ENCODE measurements at regions not wholly inside any gene's neighbourhood (a gene's known extent, or its start where the extent isn't known, plus 50 kb on each side); places are given as distances from the start of the nearest gene placed in this dataset.

GRCh38 chr15:53875711-53876110 lies 102.5 kb upstream of the UNC13C start:
- H3K27me3 ChIP-seq (ENCODE audit: insufficient read depth, low read length) = no peaks in the 10 kb centered on the region; the same call in 1 of the 2 replicates
- no peaks in the 10 kb centered on the region for H3K9me3 ChIP-seq (ENCODE audit: insufficient read depth, low read depth, low read length)
- no peak overlapping the region for H3K27ac ChIP-seq (ENCODE audit: low read length)
- H3K36me3 ChIP-seq (ENCODE audit: insufficient read depth, low read depth, low read length) = no peaks in the 10 kb centered on the region
- no peak overlapping the region for H3K4me3 ChIP-seq (ENCODE audit: low read length)
- H3K9ac ChIP-seq (ENCODE audit: low read depth, low read length) = no peak overlapping the region
- no peaks in the 10 kb centered on the region for H3K4me1 ChIP-seq (ENCODE audit: insufficient read depth, low read length)

GRCh38 chr15:53875139-53875538 lies 103.1 kb upstream of the UNC13C start:
- Histone ChIP-seq H3K9me3 (ENCODE audit: insufficient read depth, low read depth, low read length) (no peaks in the 10 kb centered on the region), H3K27ac (ENCODE audit: low read length) (no peak overlapping the region), H3K4me1 (ENCODE audit: insufficient read depth, low read length) (no peaks in the 10 kb centered on the region), H3K9ac (ENCODE audit: low read depth, low read length) (no peak overlapping the region), H3K4me3 (ENCODE audit: low read length) (no peak overlapping the region), H3K27me3 (ENCODE audit: insufficient read depth, low read length) (no peaks in the 10 kb centered on the region; the same call in 1 of the 2 replicates), H3K36me3 (ENCODE audit: insufficient read depth, low read depth, low read length) (no peaks in the 10 kb centered on the region)

- H3K36me3 ChIP-seq (ENCODE audit: insufficient read depth, low read depth, low read length) = no peaks in the 10 kb centered on the region
- H3K27me3 ChIP-seq (ENCODE audit: insufficient read depth, low read length) = no peaks in the 10 kb centered on the region; the same call in 1 of the 2 replicates
- peaks cover 5% of the 10 kb centered on the region; the same call in 1 of the 2 replicates for H3K9me3 ChIP-seq (ENCODE audit: insufficient read depth, low read depth, low read length)
- no peak overlapping the region for H3K27ac ChIP-seq (ENCODE audit: low read length)
- H3K9ac ChIP-seq (ENCODE audit: low read depth, low read length) = no peak overlapping the region
- no peaks in the 10 kb centered on the region for H3K4me1 ChIP-seq (ENCODE audit: insufficient read depth, low read length)
- H3K4me3 ChIP-seq (ENCODE audit: low read length) = no peak overlapping the region
Measured at GRCh38 chr15:53872410-53872809, 105.8 kb upstream of the UNC13C start.

- Histone ChIP-seq H3K4me3 (ENCODE audit: low read length) (no peak overlapping the region), H3K9me3 (ENCODE audit: insufficient read depth, low read depth, low read length) (peaks cover 5% of the 10 kb centered on the region; the same call in 1 of the 2 replicates), H3K9ac (ENCODE audit: low read depth, low read length) (no peak overlapping the region), H3K27ac (ENCODE audit: low read length) (no peak overlapping the region), H3K36me3 (ENCODE audit: insufficient read depth, low read depth, low read length) (no peaks in the 10 kb centered on the region), H3K27me3 (ENCODE audit: insufficient read depth, low read length) (no peaks in the 10 kb centered on the region; the same call in 1 of the 2 replicates), H3K4me1 (ENCODE audit: insufficient read depth, low read length) (no peaks in the 10 kb centered on the region)
Measured at GRCh38 chr15:53869806-53870073, 108.5 kb upstream of the UNC13C start.

- peaks cover 5% of the 10 kb centered on the region; the same call in 1 of the 2 replicates for H3K9me3 ChIP-seq (ENCODE audit: insufficient read depth, low read depth, low read length)
- H3K4me3 ChIP-seq (ENCODE audit: low read length) = no peak overlapping the region
- H3K27ac ChIP-seq (ENCODE audit: low read length) = no peak overlapping the region
- no peaks in the 10 kb centered on the region for H3K36me3 ChIP-seq (ENCODE audit: insufficient read depth, low read depth, low read length)
- H3K9ac ChIP-seq (ENCODE audit: low read depth, low read length) = no peak overlapping the region
- no peaks in the 10 kb centered on the region; the same call in 1 of the 2 replicates for H3K27me3 ChIP-seq (ENCODE audit: insufficient read depth, low read length)
- H3K4me1 ChIP-seq (ENCODE audit: insufficient read depth, low read length) = no peaks in the 10 kb centered on the region
Measured at GRCh38 chr15:53869044-53869805, 109.0 kb upstream of the UNC13C start.

GRCh38 chr15:53862386-53862785 lies 102.9 kb upstream of the WDR72 start:
- H3K9me3 ChIP-seq (ENCODE audit: insufficient read depth, low read depth, low read length) = no peaks in the 10 kb centered on the region
- H3K27ac ChIP-seq (ENCODE audit: low read length) = no peak overlapping the region
- H3K27me3 ChIP-seq (ENCODE audit: insufficient read depth, low read length) = no peaks in the 10 kb centered on the region
- H3K9ac ChIP-seq (ENCODE audit: low read depth, low read length) = no peak overlapping the region
- no peaks in the 10 kb centered on the region for H3K4me1 ChIP-seq (ENCODE audit: insufficient read depth, low read length)
- no peaks in the 10 kb centered on the region for H3K36me3 ChIP-seq (ENCODE audit: insufficient read depth, low read depth, low read length)
- no peak overlapping the region for H3K4me3 ChIP-seq (ENCODE audit: low read length)

GRCh38 chr15:53861792-53862191 lies 102.3 kb upstream of the WDR72 start:
- H3K9me3 ChIP-seq (ENCODE audit: insufficient read depth, low read depth, low read length) = no peaks in the 10 kb centered on the region
- no peak overlapping the region for H3K4me3 ChIP-seq (ENCODE audit: low read length)
- H3K36me3 ChIP-seq (ENCODE audit: insufficient read depth, low read depth, low read length) = no peaks in the 10 kb centered on the region

GRCh38 chr15:53851110-53851848 lies 91.8 kb upstream of the WDR72 start:
- Histone ChIP-seq H3K9ac (ENCODE audit: low read depth, low read length) (no peak overlapping the region), H3K9me3 (ENCODE audit: insufficient read depth, low read depth, low read length) (no peaks in the 10 kb centered on the region), H3K4me1 (ENCODE audit: insufficient read depth, low read length) (no peaks in the 10 kb centered on the region), H3K36me3 (ENCODE audit: insufficient read depth, low read depth, low read length) (no peaks in the 10 kb centered on the region), H3K27me3 (ENCODE audit: insufficient read depth, low read length) (no peaks in the 10 kb centered on the region), H3K27ac (ENCODE audit: low read length) (no peak overlapping the region), H3K4me3 (ENCODE audit: low read length) (no peak overlapping the region)

More at GRCh38 chr15:53861792-53862191, 102.3 kb upstream of the WDR72 start:
- H3K4me1 ChIP-seq (ENCODE audit: insufficient read depth, low read length) = no peaks in the 10 kb centered on the region
- no peak overlapping the region for H3K27ac ChIP-seq (ENCODE audit: low read length)
- no peaks in the 10 kb centered on the region for H3K27me3 ChIP-seq (ENCODE audit: insufficient read depth, low read length)
- no peak overlapping the region for H3K9ac ChIP-seq (ENCODE audit: low read depth, low read length)

- Histone ChIP-seq H3K27ac (ENCODE audit: low read length) (no peak overlapping the region), H3K4me3 (ENCODE audit: low read length) (no peak overlapping the region), H3K36me3 (ENCODE audit: insufficient read depth, low read depth, low read length) (no peaks in the 10 kb centered on the region), H3K9me3 (ENCODE audit: insufficient read depth, low read depth, low read length) (no peaks in the 10 kb centered on the region), H3K4me1 (ENCODE audit: insufficient read depth, low read length) (no peaks in the 10 kb centered on the region), H3K27me3 (ENCODE audit: insufficient read depth, low read length) (no peaks in the 10 kb centered on the region), H3K9ac (ENCODE audit: low read depth, low read length) (no peak overlapping the region)
Measured at GRCh38 chr15:53847745-53848144, 88.3 kb upstream of the WDR72 start.

- no peak overlapping the region for H3K9ac ChIP-seq (ENCODE audit: low read depth, low read length)
- no peaks in the 10 kb centered on the region for H3K9me3 ChIP-seq (ENCODE audit: insufficient read depth, low read depth, low read length)
- no peaks in the 10 kb centered on the region for H3K27me3 ChIP-seq (ENCODE audit: insufficient read depth, low read length)
- no peak overlapping the region for H3K4me3 ChIP-seq (ENCODE audit: low read length)
- no peaks in the 10 kb centered on the region for H3K36me3 ChIP-seq (ENCODE audit: insufficient read depth, low read depth, low read length)
- H3K4me1 ChIP-seq (ENCODE audit: insufficient read depth, low read length) = no peaks in the 10 kb centered on the region
- no peak overlapping the region for H3K27ac ChIP-seq (ENCODE audit: low read length)
Measured at GRCh38 chr15:53844634-53845033, 85.2 kb upstream of the WDR72 start.

- no peaks in the 10 kb centered on the region for H3K36me3 ChIP-seq (ENCODE audit: insufficient read depth, low read depth, low read length)
- no peak overlapping the region for H3K4me3 ChIP-seq (ENCODE audit: low read length)
- no peaks in the 10 kb centered on the region for H3K4me1 ChIP-seq (ENCODE audit: insufficient read depth, low read length)
- no peaks in the 10 kb centered on the region for H3K9me3 ChIP-seq (ENCODE audit: insufficient read depth, low read depth, low read length)
- H3K27ac ChIP-seq (ENCODE audit: low read length) = no peak overlapping the region
- no peaks in the 10 kb centered on the region for H3K27me3 ChIP-seq (ENCODE audit: insufficient read depth, low read length)
- H3K9ac ChIP-seq (ENCODE audit: low read depth, low read length) = no peak overlapping the region
Measured at GRCh38 chr15:53843869-53844569, 84.6 kb upstream of the WDR72 start.

Measured in iPS-20b (cell line).